ENCODE measurements at regions not wholly inside any gene's neighbourhood (a gene's known extent, or its start where the extent isn't known, plus 50 kb on each side); places are given as distances from the start of the nearest gene placed in this dataset.
"Not testable (repeated sequence)": the region's sequence is repeated elsewhere in the genome, so short reads cannot be mapped to it uniquely, and the experiment has no call there.

DNA sequence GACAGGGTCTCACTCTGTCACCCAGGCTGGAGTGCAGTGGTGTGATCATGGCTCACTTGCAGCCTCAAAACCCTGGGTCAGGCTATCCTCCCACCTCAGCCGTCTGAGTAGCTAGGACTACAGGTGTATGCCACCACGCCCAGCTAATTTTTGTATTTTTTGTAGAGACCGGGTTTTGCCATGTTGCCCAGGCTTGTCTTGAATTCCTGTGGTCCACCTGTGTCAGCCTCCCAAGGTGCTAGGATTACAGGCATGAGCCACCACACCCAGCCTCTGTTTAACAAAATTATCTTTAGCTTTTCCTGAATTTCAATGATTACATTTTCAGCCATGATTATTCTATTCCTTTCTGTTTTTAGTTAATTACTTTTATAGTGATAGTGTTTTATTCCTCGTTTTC, 255.1 kb upstream of the MGAT5 start:
- H3K27ac ChIP-seq (ENCODE audit: low read length); H3K4me1 ChIP-seq (ENCODE audit: insufficient read depth, low read length); H3K9me3 ChIP-seq (ENCODE audit: insufficient read depth, low read depth, low read length); H3K27me3 ChIP-seq (ENCODE audit: insufficient read depth, low read length); H3K36me3 ChIP-seq (ENCODE audit: insufficient read depth, low read depth, low read length); H3K9ac ChIP-seq (ENCODE audit: low read depth, low read length); H3K4me3 ChIP-seq (ENCODE audit: low read length): not testable (repeated sequence)

DNA sequence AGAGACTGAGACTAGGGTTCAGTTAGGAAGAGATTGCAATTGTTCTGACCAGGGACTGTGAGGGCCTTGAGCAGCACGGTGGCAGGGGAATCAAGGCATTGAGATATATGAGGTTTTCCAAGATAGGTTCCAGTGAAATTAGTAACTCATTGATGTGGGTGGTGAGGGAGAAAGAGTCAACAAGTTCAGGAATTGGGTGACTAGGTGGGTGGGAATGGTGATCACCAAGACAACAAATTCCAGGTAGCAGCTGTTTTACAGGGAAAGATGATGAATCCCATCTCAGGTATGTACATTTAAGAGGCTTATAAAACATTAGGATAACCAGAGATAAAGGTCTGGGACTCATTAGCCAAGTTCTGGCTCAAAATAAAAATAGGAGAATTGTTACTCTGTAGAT, 251.5 kb upstream of the MGAT5 start:
- no peak overlapping the region for H3K9ac ChIP-seq (ENCODE audit: low read depth, low read length)
- H3K27ac ChIP-seq (ENCODE audit: low read length), result no peak overlapping the region
- no peaks in the 10 kb centered on the region for H3K36me3 ChIP-seq (ENCODE audit: insufficient read depth, low read depth, low read length)
- H3K4me3 ChIP-seq (ENCODE audit: low read length), result no peak overlapping the region
- H3K4me1 ChIP-seq (ENCODE audit: insufficient read depth, low read length), result no peaks in the 10 kb centered on the region
- H3K27me3 ChIP-seq (ENCODE audit: insufficient read depth, low read length), result no peaks in the 10 kb centered on the region
- H3K9me3 ChIP-seq (ENCODE audit: insufficient read depth, low read depth, low read length), result no peaks in the 10 kb centered on the region

DNA sequence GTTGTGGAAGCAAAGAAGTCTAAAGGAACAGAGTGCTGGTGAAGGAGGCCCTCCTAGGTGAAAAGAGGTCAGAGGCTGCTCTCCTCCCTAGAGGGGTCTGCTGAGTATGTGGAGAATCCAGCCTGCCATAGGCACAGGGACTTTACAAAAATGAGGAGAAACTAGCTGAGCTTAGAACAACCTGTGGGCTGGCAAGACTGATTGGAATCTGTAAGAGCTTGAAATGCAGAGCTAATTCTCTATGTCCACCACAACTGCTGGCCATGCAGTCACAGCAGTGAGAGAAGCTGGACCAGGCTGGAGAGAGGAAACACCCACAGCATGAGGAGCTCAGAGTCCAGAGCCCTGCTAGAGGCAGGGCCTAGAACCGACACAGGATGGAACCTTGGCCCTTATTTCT, 251.0 kb upstream of the MGAT5 start:
- Histone ChIP-seq H3K9me3 (ENCODE audit: insufficient read depth, low read depth, low read length) (no peaks in the 10 kb centered on the region), H3K4me1 (ENCODE audit: insufficient read depth, low read length) (no peaks in the 10 kb centered on the region), H3K9ac (ENCODE audit: low read depth, low read length) (no peak overlapping the region)

DNA sequence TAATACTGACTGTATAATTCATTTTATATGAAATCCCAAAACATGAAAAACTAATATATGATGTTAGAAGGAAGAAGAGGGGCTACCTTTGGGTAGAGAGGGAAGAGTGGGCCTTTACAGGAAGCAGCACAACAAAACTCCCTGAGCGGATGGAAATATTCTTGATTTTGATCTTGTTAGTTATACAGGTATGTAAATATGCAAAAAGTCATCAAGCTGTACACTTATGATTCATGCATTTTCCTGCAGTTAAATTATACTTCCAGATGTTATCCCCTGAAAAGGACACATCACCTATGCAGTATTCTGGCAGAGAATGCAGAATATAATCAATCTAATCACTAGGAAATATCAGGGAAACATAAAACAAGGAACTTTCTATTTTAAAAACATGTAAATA, 249.4 kb upstream of the MGAT5 start:
- no peaks in the 10 kb centered on the region for H3K36me3 ChIP-seq (ENCODE audit: insufficient read depth, low read depth, low read length)
- no peak overlapping the region for H3K27ac ChIP-seq (ENCODE audit: low read length)
- no peak overlapping the region for H3K9ac ChIP-seq (ENCODE audit: low read depth, low read length)
- no peaks in the 10 kb centered on the region for H3K27me3 ChIP-seq (ENCODE audit: insufficient read depth, low read length)
- H3K4me3 ChIP-seq (ENCODE audit: low read length), result no peak overlapping the region
- no peaks in the 10 kb centered on the region for H3K9me3 ChIP-seq (ENCODE audit: insufficient read depth, low read depth, low read length)
- H3K4me1 ChIP-seq (ENCODE audit: insufficient read depth, low read length), result no peaks in the 10 kb centered on the region

More for the DNA sequence above, 251.0 kb upstream of the MGAT5 start:
- H3K27ac ChIP-seq (ENCODE audit: low read length), result no peak overlapping the region
- no peaks in the 10 kb centered on the region for H3K27me3 ChIP-seq (ENCODE audit: insufficient read depth, low read length)
- H3K36me3 ChIP-seq (ENCODE audit: insufficient read depth, low read depth, low read length), result no peaks in the 10 kb centered on the region
- H3K4me3 ChIP-seq (ENCODE audit: low read length), result no peak overlapping the region

DNA sequence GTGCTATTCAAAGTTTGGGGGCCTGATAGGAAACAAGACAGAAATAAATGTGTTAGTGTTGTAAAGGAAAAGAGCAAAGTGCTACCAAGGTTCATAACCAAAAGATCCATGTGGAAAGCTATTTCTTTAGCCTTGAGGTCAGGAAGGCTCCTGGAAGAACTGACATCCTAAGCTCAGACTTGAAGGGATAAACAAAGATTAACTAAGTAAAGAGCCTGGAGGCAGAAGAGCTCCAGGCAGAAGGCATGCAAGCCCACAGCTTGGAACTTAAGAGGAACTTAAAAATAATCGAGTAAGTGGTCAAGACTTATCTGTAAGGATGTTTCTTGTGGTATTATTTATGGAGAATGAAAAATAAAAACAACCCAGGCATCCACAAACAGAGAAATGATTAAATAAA, 245.0 kb upstream of the MGAT5 start:
- Histone ChIP-seq H3K27ac (ENCODE audit: low read length) (no peak overlapping the region), H3K27me3 (ENCODE audit: insufficient read depth, low read length) (no peaks in the 10 kb centered on the region), H3K36me3 (ENCODE audit: insufficient read depth, low read depth, low read length) (no peaks in the 10 kb centered on the region), H3K9ac (ENCODE audit: low read depth, low read length) (no peak overlapping the region), H3K4me1 (ENCODE audit: insufficient read depth, low read length) (no peaks in the 10 kb centered on the region), H3K4me3 (ENCODE audit: low read length) (no peak overlapping the region), H3K9me3 (ENCODE audit: insufficient read depth, low read depth, low read length) (no peaks in the 10 kb centered on the region)

DNA sequence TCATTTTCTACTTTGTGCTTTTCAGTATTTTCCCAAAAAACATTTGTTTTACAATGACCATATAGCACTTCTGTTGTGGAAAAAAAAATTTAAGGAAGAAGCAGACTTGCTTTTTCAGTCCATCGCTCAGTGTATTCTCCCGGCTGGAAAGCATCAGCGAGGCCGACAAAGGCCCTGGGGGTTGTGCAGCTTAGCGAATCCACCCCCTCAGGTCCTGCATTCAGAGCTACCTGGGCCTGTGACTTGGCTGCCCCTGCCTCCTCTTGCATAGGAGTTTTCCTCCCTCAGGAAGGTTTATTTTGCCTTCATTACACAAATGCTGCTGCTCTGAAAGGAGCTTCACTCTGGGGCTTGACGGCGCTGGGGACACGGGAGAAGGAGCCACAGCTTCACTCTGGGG, 244.4 kb upstream of the MGAT5 start:
- H3K4me3 ChIP-seq (ENCODE audit: low read length), result no peak overlapping the region
- H3K27me3 ChIP-seq (ENCODE audit: insufficient read depth, low read length), result no peaks in the 10 kb centered on the region
- H3K9ac ChIP-seq (ENCODE audit: low read depth, low read length), result no peak overlapping the region
- no peaks in the 10 kb centered on the region for H3K9me3 ChIP-seq (ENCODE audit: insufficient read depth, low read depth, low read length)
- H3K36me3 ChIP-seq (ENCODE audit: insufficient read depth, low read depth, low read length), result no peaks in the 10 kb centered on the region
- H3K4me1 ChIP-seq (ENCODE audit: insufficient read depth, low read length), result no peaks in the 10 kb centered on the region
- H3K27ac ChIP-seq (ENCODE audit: low read length), result no peak overlapping the region

DNA sequence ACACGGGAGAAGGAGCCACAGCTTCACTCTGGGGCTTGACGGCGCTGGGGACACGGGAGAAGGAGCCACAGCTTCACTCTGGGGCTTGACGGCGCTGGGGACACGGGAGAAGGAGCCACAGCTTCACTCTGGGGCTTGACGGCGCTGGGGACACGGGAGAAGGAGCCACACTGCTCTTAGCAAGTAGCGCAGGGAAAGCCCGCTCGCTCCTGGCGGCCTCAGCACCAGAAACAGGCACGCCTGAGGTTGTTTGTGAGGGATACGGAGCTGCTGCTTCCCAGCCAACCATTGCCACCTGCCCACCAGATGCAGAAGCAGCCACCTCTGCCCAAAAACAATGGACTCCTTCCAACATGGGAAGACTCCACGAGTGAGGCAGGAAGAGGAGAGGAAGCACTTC, 244.0 kb upstream of the MGAT5 start:
- H3K4me3 ChIP-seq (ENCODE audit: low read length); H3K27ac ChIP-seq (ENCODE audit: low read length); H3K4me1 ChIP-seq (ENCODE audit: insufficient read depth, low read length); H3K9me3 ChIP-seq (ENCODE audit: insufficient read depth, low read depth, low read length); H3K36me3 ChIP-seq (ENCODE audit: insufficient read depth, low read depth, low read length); H3K9ac ChIP-seq (ENCODE audit: low read depth, low read length); H3K27me3 ChIP-seq (ENCODE audit: insufficient read depth, low read length): not testable (repeated sequence)

DNA sequence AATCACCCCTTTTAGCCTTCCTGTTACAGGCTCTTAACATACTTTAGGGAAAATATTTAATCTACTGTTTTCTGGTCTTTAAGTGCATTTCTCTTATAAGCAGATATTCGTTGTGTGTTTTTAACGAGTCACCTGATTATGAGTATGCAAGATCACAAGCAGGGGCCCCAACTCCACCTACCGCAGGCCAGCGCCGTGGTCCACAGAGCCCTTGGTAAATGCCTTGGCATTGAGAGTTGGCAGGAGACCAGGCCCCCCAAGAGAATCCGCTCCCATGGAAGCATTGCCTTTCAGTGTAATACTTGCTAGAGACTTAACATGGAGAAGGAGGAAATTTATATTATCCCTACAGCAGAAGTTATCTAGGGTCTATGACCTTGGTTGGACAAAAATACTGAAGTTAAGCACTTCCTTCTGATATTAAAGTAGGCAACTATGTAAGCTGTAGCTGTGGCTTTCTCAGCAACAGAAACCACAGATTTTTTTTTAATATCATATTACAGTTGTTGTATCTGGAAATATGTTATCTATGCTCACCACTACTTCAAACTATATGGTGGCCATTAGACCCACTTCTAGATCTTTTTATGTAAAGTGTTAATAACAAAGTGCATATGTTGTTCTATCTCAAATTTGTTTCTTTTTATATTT, 241.8 kb upstream of the MGAT5 start:
- Histone ChIP-seq H3K36me3 (ENCODE audit: insufficient read depth, low read depth, low read length) (no peaks in the 10 kb centered on the region), H3K4me3 (ENCODE audit: low read length) (no peak overlapping the region), H3K27ac (ENCODE audit: low read length) (no peak overlapping the region), H3K9me3 (ENCODE audit: insufficient read depth, low read depth, low read length) (no peaks in the 10 kb centered on the region), H3K4me1 (ENCODE audit: insufficient read depth, low read length) (no peaks in the 10 kb centered on the region), H3K27me3 (ENCODE audit: insufficient read depth, low read length) (no peaks in the 10 kb centered on the region), H3K9ac (ENCODE audit: low read depth, low read length) (no peak overlapping the region)

DNA sequence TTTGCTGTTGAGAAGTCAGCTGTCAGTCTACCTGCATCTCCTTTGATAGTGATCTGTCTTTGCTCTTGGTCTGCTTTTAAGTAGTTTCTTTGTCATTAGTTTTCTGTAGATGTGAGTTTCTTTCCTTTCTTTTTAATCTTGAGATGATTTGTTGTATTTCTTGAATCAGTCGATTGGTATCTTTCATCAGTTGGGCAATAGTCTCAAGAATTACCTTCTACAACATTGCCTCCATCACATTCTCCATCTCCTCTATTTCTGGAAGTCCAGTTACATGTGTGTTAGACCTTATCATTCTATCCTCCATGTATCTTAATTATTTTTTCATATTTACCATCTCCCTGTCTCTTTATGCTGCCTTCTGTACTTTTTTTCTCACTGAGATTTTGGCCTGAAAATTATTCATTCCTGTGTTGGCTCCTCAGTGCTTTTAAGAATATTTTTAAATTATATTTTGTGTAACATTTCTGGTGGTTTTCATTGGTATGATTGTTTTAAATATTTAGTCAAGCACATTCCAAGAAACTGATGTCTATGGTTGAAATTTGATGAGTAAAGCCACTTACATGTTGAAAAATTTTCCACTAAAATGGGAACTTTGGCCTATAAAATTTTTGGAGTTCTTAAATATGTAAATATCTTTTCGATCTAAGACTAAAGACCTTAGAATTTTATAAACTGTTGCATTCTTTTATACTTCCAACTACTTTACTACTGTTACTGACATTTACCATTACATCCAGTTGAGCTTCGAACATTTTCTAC, 239.5 kb upstream of the MGAT5 start:
- Histone ChIP-seq H3K9ac (ENCODE audit: low read depth, low read length) (no peak overlapping the region), H3K4me1 (ENCODE audit: insufficient read depth, low read length) (peaks cover 8% of the 10 kb centered on the region; the same call in 1 of the 2 replicates), H3K9me3 (ENCODE audit: insufficient read depth, low read depth, low read length) (no peaks in the 10 kb centered on the region), H3K27ac (ENCODE audit: low read length) (no peak overlapping the region), H3K36me3 (ENCODE audit: insufficient read depth, low read depth, low read length) (no peaks in the 10 kb centered on the region), H3K27me3 (ENCODE audit: insufficient read depth, low read length) (no peaks in the 10 kb centered on the region), H3K4me3 (ENCODE audit: low read length) (no peak overlapping the region)

DNA sequence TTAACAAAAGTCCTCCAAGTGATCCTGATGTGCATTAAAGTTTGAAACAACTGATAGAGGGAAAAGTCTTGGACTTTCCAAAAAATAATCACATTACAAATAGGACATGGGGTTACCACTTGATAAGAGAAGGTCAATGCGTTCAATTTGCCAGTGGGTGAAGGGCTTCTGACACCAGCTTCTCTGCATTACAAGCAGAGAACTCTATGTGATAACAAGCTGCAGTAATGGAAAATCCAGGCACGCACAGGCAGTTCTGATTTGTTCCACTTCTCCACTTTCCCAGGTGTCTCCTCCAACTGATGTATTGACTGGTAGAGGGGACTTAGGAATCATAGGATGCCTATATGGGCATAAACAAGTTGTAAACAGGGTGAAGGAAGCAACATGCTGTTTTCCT, 234.0 kb upstream of the MGAT5 start:
- H3K4me3 ChIP-seq (ENCODE audit: low read length), result no peak overlapping the region
- H3K9me3 ChIP-seq (ENCODE audit: insufficient read depth, low read depth, low read length), result no peaks in the 10 kb centered on the region
- H3K9ac ChIP-seq (ENCODE audit: low read depth, low read length), result no peak overlapping the region
- no peaks in the 10 kb centered on the region for H3K36me3 ChIP-seq (ENCODE audit: insufficient read depth, low read depth, low read length)
- peaks cover 9% of the 10 kb centered on the region; the same call in 1 of the 2 replicates for H3K4me1 ChIP-seq (ENCODE audit: insufficient read depth, low read length)
- H3K27me3 ChIP-seq (ENCODE audit: insufficient read depth, low read length), result no peaks in the 10 kb centered on the region
- no peak overlapping the region for H3K27ac ChIP-seq (ENCODE audit: low read length)

DNA sequence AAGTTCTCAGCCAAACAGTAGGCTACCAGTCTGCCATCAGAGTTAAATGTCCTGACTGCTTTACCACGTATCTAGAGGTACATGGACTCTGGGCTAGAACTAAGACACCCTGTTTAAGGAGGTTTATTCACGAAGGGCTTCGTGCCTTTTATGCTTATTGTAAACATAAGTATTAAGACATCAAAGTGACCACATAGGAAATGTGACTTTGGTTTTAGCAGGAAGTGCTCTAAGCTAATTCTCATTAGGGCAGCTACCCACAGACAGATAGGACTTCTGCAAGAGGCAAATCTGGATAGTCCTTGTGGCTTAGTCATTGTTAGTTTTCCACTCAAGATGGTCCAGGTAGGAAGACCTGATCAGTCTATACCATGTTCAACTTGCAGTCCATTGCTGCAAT, 233.3 kb upstream of the MGAT5 start:
- no peak overlapping the region for H3K9ac ChIP-seq (ENCODE audit: low read depth, low read length)
- H3K36me3 ChIP-seq (ENCODE audit: insufficient read depth, low read depth, low read length), result no peaks in the 10 kb centered on the region
- no peaks in the 10 kb centered on the region for H3K9me3 ChIP-seq (ENCODE audit: insufficient read depth, low read depth, low read length)
- no peak overlapping the region for H3K27ac ChIP-seq (ENCODE audit: low read length)
- H3K4me3 ChIP-seq (ENCODE audit: low read length), result no peak overlapping the region
- peaks cover 9% of the 10 kb centered on the region; the same call in 1 of the 2 replicates for H3K4me1 ChIP-seq (ENCODE audit: insufficient read depth, low read length)
- no peaks in the 10 kb centered on the region for H3K27me3 ChIP-seq (ENCODE audit: insufficient read depth, low read length)

DNA sequence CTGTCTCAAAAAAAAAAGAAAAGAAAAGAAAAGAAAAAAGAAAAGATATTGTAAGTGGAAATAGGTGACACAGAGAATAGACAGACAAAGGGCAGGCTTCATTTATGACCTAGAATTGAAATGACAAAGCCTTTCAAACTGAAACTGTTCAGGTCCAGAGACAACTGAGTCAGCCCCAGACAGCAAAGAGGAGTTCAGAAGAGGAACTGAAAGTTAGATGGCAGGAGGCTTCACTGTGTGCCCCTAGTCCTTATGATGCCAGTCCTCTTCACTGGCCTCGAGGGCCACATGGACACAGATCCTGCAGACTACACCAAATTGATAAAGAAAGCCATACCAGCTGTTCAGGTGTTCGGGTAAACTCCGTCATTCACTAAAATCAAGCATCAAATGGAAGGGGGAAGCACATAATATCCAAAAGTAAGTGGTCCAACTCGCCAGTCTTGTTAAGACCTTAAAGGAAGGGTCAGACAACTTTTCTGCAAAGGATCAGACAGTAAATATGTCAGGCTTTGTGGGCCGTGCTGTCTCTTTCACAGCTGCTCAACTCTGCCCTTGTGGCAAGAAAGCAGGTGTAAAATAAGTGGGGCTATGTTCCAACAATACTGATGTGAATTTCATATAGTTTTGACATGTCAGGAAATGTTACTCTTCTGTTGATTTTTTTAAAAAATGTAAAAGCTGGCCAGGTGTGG, 231.9 kb upstream of the MGAT5 start:
- Histone ChIP-seq H3K27me3 (ENCODE audit: insufficient read depth, low read length) (no peaks in the 10 kb centered on the region), H3K9ac (ENCODE audit: low read depth, low read length) (no peak overlapping the region), H3K27ac (ENCODE audit: low read length) (no peak overlapping the region), H3K9me3 (ENCODE audit: insufficient read depth, low read depth, low read length) (no peaks in the 10 kb centered on the region), H3K36me3 (ENCODE audit: insufficient read depth, low read depth, low read length) (no peaks in the 10 kb centered on the region), H3K4me3 (ENCODE audit: low read length) (no peak overlapping the region), H3K4me1 (ENCODE audit: insufficient read depth, low read length) (peaks cover 9% of the 10 kb centered on the region; the same call in 1 of the 2 replicates)
